M059J (cell line): ENCODE measurements at regions not wholly inside any gene's neighbourhood (a gene's known extent, or its start where the extent isn't known, plus 50 kb on each side); places are given as distances from the start of the nearest gene placed in this dataset.
"Not testable (repeated sequence)": the region's sequence is repeated elsewhere in the genome, so short reads cannot be mapped to it uniquely, and the experiment has no call there.

Experiments
- DNase-seq: peaks from one replicate; pipeline ENCODE4 v3.0.0-alpha.2; 2012; ENCODE audit warnings: low read depth

GRCh38 chr6:80637312-80637711 lies 530.8 kb downstream of the BCKDHB start:
- peak; percentile 78 for DNase-seq

GRCh38 chr6:80636689-80637088 lies 530.2 kb downstream of the BCKDHB start:
- peak; percentile 32 for DNase-seq

GRCh38 chr6:80633412-80633811 lies 526.9 kb downstream of the BCKDHB start:
- no peak for DNase-seq

- no peak for DNase-seq
Observed at GRCh38 chr6:80625405-80625804, 518.9 kb downstream of the BCKDHB start.

GRCh38 chr6:80623066-80623815 lies 516.8 kb downstream of the BCKDHB start:
- no peak for DNase-seq

- DNase-seq, result peak; percentile 87
Observed at GRCh38 chr6:80622641-80623040, 516.2 kb downstream of the BCKDHB start.

GRCh38 chr6:80618953-80619352 lies 512.5 kb downstream of the BCKDHB start:
- DNase-seq, result peak; percentile 67

- DNase-seq, result peak; percentile 79
Observed at GRCh38 chr6:80610846-80611245, 504.4 kb downstream of the BCKDHB start.

- peak; percentile 63 for DNase-seq
Observed at GRCh38 chr6:80608881-80609280, 502.4 kb downstream of the BCKDHB start.

- DNase-seq, result peak; percentile 90
Observed at GRCh38 chr6:80607811-80608391, 501.4 kb downstream of the BCKDHB start.

GRCh38 chr6:80605165-80605989 lies 498.9 kb downstream of the BCKDHB start:
- peak; percentile 69 for DNase-seq

- no peak for DNase-seq
Observed at GRCh38 chr6:80603679-80604078, 497.2 kb downstream of the BCKDHB start.

GRCh38 chr6:80594461-80594860 lies 488.0 kb downstream of the BCKDHB start:
- peak; percentile 10 for DNase-seq

GRCh38 chr6:80592436-80592835 lies 486.0 kb downstream of the BCKDHB start:
- DNase-seq, result no peak

GRCh38 chr6:80586242-80586641 lies 479.8 kb downstream of the BCKDHB start:
- DNase-seq, result no peak

- DNase-seq, result no peak
Observed at GRCh38 chr6:80579391-80580023, 473.0 kb downstream of the BCKDHB start.

- not testable (repeated sequence) for DNase-seq
Observed at GRCh38 chr6:80573320-80573719, 466.8 kb downstream of the BCKDHB start.

- no peak for DNase-seq
Observed at GRCh38 chr6:80566361-80566760, 459.9 kb downstream of the BCKDHB start.

GRCh38 chr6:80553071-80553740 lies 446.7 kb downstream of the BCKDHB start:
- peak; percentile 18 for DNase-seq

GRCh38 chr6:80550748-80551147 lies 444.3 kb downstream of the BCKDHB start:
- no peak for DNase-seq

- no peak for DNase-seq
Observed at GRCh38 chr6:80550281-80550680, 443.8 kb downstream of the BCKDHB start.

- DNase-seq, result no peak
Observed at GRCh38 chr6:80548532-80548931, 442.1 kb downstream of the BCKDHB start.
